GM18907 (cell line): ENCODE measurements at regions not wholly inside any gene's neighbourhood (a gene's known extent, or its start where the extent isn't known, plus 50 kb on each side); places are given as distances from the start of the nearest gene placed in this dataset.
A peak's percentile ranks its signal among the peaks of the same experiment; 100 is the strongest.
"Not testable (repeated sequence)": the region's sequence is repeated elsewhere in the genome, so short reads cannot be mapped to it uniquely, and the experiment has no call there.

ENCODE experiments used
- ATAC-seq: cut with Tn5 transposase; IDR thresholded peaks from one replicate; pipeline ENCODE4 v1.9.1; 2021; ENCODE audit warnings: mild to moderate bottlenecking, moderate library complexity; ENCODE audit not compliant: unreplicated experiment

DNA sequence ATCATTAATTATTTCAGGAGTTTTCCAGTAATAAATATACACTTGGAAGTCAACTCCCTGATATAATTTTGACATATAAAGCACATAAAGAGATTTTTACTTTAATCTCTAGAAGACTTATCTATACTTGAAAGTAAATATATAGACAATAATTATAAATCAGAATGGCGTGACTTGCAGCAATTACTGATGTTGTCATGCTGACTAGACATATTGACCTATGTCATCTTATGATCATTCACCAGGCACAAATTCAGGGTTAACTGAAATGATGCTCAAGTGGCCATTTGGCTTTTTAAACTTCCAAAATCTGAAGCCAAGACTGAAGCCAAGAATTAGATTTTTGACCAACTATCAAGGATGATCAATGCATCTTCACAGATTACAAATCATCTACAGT lies 192.2 kb downstream of the MCHR2 start:
- ATAC-seq = no peak

DNA sequence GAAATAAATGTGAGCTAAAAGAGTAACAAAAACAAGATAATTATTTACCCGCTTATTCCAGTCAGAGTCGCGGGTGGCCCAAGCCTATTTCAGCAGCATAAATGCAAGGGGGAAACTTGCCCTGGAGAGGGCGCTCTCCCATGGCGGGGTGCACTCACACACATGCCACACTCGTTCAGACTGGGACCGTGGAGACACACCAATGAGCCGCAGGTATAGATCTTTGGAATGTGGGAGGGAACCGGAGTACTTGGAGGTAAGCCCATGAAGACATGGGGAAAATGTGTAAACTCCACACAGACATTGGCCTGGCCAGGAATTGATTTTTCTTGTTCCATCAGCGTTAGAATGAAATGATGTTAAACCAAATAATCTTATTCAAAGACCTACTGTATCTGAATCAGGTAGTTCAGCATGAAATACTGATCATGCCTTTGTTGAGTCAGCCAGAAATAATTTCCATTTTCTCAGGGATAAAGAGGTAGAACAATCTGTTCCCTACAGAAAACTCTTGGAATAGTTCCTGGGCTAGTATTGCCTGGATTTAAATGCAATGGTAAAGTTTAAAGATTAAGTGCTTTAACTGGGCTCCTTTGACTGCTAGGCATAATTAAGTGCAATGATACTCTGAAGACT lies 191.5 kb downstream of the MCHR2 start:
- ATAC-seq = no peak

DNA sequence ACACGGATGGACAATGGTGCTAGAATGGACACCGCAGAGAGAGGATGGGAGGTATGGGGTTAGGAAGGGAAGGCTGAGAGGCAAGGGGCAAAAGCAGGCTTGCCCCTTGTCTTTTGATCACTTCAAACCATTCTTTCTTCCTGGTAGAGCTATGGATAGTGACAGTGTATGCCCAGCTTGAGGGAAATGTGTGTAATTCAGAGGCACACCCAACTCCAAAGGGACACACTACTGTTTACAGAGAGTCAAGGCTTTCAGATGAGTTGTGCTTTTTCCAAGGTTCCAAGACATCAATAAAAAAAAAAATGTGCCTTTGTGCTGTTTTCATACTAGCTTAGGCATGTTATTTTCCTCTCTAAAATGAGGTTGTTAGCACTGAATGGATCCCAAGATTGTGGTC lies 185.0 kb downstream of the MCHR2 start:
- ATAC-seq = no peak

DNA sequence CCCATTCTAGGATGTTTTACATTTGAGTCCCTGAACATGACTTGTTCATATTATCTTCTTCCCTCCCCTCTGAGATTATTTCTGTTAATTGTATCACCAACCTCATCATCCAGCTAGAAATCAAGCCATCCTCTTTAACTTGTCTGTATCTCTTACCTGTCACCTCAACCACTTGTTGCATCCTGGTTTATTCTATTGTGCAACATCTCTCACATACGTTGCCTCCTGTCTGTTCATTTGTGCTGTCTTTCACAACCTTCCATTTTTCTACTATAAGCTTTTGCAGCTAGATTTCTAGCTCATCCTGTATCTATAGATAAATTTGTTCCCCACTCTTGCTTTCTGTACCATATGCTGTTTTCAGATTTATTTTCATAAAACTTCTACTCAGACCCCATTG lies 183.7 kb downstream of the MCHR2 start:
- no peak for ATAC-seq

DNA sequence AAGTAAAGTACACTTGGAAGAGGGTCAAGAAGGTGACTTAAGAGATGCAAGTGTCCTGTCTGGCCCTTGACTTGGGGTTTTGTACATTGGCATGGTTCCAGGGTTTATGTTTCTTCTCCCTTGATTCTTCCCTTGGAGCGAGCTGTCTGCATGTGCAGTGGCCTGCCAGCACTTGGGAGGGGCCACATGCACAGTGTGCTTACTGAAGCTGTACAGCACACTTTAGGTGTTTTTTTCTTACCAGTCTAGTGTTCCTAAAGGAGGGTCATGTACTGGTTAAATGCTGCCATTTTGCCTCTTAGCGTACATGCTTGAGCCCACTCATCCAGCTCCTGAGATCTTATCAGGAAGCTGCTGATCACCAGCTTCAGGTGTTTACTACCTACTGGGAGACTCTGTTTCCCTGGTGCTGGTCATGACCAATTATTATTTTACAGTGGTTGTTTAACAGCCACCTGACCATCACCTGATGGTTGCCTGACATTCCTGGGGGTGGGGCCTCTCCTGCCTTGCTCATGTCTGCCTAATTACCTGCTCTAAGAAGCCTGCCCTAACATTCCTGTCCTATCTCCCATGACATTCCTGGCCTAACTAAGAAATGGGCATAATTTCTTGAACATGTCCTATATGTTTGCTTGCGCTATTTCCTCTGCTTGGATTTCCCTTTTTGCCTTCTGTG lies 182.9 kb downstream of the MCHR2 start:
- ATAC-seq = no peak

DNA sequence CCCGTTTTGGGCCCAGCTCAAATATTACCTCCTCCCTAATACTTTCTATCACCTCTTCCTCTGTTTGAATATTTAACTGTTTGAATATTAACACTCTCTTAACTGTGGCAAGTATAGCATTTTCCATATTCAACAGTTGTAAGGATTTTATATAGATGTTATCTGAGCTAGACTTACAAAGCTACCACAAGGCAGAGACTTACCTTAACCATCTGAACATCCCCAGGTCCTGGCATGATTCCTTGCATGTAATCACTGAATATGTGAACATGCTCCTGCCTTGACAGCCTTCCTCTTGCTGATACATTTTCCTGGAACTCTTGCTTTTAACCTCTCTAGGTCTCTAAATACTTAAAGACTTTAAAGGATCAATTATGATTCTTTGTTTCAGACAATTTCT lies 182.4 kb downstream of the MCHR2 start:
- ATAC-seq = no peak

DNA sequence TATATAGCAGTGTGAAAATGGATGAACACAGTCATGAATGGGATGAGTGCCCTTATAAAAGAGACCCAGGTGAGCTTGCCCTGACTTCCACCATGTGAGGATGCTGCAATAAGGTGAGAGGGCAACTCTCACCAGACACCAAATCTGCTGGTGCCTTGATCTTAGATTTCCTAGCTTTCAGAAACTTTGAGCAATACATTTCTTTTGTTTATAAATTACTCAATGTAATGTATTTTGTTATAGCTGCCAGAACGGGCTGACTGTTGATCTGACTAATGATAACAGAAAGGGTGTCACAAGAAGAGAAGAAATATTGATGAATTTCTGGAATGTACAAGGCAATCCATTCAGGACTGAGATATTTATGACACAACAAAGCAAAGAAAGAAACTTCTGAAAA lies 180.5 kb downstream of the MCHR2 start:
- ATAC-seq = no peak

DNA sequence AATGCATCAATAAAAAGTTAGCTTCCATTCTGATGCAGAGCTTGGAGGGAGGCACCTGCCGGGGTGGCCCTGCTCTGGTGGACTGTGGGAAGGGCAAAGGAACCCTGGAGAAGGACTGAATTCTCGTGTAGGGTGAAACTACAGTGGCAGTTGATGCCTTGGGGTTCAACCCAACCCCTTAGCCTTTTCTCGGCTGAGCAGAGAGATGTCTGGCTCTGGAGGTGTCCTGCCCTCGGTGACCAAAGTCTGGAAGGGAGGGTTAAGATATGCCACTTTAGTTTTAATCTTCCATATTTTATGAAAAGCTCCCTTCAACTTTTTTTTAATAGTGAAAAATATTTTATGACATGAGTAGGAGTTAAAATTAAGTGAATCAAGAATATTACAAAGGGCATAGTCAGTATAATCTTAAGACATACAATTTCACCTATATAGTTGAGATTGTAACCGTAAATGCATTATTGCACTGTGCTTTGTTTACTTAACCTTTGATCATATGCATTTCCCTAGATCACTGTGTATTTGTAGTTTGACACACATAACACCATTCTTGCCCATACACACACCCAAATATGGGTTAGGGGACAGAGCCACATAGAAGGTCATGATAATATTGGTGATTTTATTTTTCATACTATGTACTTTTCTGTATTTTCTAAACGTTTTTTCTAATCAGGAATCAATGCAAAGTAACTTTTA lies 179.6 kb downstream of the MCHR2 start:
- no peak for ATAC-seq

DNA sequence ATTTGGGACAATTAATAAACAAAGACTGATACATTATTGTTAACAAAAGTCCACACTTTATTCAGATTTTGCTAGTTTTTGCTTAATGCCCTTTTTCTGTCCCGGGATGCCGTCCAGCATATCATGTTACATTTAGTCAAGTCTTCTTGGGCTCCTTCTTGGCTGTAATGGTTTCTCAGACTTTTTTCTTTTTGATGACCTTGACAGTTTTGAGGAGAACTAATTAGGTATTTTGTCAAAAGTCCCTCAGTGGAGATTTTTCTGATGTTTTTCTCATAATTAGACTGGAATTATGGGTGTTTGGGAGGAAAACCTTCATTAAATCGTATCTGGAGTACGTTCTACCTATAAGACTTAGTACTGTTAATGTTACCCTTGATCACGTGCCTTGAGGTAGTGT lies 177.2 kb downstream of the MCHR2 start:
- no peak for ATAC-seq

DNA sequence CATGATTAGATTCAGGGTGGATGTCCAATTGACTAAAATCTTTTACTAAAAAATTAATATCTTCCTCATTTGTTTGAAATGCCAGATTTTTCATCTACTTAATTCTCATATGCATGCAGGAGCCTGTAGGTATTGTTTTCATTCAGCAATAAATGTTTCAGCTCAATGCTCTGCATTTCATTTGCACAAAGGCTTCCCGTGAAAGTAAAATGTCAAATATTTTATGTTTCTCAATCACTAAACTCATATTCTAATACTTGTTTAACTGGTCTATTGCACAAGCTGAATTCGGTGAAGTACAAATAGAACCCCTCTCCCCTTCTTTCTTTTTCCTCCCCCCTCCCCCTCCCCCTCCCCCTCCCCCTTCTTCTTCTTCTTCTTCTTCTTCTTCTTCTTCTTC lies 175.9 kb downstream of the MCHR2 start:
- ATAC-seq = no peak

DNA sequence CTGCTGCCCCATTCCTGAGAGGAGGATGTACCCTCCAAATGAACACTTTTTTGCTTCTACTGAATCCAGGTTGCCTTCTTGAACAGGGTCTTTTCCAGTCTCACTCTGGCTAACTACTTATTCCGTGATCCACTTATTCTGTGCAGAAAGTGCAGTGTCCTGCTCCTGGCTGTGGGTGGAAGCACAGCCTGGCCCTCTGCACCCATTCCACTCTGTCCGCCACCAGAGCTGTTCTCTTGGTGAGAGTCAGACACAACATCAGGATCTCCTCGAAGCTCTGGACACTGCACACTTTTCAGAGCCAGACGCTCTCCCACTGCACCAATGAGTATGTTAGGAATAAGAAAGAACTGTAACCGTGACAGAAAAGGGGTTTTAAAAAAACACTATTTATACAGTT lies 174.2 kb downstream of the MCHR2 start:
- no peak for ATAC-seq

DNA sequence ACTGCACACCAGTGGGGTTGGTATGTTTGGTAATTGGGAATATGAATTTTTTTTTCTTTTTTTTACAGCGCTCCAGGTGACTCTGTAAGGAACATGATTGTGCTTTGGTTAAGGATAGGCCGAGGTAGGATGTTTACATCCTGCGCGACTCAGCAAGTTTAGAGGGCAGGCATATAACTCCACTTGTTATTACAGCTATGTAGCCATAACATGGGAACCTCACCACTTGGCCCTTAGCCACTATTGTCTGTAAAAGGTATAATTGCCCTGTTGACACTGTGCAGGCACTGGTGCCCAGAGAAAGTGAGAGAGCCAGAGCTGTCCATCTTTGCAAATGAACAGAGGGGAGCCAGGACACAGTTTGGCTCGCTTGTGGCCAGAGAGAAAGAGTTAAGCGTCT lies 172.9 kb downstream of the MCHR2 start:
- no peak for ATAC-seq

DNA sequence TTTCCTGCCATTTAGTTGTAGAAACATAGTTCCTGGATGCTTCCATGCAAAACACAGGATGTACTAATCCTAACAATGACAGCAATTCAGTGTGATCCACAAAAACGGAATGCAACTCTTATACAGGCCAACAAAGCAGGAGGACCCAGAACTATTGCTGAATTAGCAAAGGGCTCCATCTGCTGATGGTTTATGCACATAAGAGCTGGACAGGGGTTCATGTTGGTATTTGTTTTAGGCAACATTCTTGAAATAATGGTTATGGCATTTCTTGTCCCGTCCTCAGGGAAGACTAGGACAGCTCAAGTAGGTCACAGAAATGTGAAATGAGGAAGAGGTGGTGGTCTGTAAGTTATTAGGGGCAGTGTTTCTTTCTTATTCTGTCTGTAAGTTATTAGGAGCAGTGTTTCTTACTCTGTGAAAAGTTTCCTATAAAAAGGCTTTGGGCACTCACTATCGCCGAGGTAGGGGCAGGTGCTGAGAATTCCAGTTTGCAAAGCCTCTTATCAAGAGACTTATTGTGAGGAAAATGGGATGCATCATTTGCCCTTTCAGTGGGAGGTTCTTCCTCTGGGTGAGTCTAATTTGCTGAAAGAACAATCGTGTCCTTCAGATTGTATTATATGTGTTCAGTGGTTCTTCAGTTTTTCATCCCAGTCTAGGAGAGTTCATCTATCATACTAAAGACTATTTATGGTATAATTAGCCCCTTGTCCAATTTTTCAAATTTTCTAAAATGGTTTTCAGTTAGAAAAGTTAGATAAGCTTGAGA lies 171.1 kb downstream of the MCHR2 start:
- ATAC-seq = peak; percentile 78

DNA sequence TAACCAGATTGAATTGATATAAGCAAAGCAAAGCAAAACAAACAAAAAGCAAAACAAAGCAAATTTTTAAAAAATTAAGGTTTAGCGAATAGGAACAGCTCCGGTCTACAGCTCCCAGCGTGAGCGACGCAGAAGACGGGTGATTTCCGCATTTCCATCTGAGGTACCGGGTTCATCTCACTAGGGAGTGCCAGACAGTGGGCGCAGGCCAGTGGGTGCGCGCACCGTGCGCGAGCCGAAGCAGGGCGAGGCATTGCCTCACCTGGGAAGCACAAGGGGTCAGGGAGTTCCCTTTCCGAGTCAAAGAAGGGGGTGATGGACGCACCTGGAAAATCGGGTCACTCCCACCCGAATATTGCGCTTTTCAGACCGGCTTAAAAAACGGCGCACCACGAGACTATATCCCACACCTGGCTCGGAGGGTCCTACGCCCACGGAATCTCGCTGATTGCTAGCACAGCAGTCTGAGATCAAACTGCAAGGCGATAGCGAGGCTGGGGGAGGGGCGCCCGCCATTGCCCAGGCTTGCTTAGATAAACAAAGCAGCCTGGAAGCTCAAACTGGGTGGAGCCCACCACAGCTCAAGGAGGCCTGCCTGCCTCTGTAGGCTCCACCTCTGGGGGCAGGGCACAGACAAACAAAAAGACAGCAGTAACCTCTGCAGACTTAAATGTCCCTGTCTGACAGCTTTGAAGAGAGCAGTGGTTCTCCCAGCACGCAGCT lies 170.3 kb downstream of the MCHR2 start:
- ATAC-seq = not testable (repeated sequence)

DNA sequence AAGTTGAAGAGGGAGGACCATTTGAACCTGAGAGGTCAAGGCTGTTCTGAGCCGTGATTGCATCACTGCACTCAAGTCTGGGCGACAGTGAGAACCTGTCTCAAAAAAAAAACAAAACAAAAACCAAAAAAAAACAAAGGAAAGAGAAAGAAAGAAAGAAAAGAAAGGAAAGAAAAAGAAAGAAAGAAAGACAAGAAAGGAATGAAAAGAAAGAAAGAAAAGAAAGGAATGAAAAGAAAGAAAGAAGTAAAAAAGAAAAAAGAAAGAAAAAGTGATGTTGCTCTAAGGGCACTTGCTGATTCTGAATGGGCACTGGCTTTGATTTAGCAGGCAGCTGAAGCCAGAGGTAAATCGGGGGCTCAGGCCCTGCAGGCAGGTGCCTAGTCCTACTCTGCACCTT lies 161.0 kb downstream of the MCHR2 start:
- ATAC-seq = no peak

DNA sequence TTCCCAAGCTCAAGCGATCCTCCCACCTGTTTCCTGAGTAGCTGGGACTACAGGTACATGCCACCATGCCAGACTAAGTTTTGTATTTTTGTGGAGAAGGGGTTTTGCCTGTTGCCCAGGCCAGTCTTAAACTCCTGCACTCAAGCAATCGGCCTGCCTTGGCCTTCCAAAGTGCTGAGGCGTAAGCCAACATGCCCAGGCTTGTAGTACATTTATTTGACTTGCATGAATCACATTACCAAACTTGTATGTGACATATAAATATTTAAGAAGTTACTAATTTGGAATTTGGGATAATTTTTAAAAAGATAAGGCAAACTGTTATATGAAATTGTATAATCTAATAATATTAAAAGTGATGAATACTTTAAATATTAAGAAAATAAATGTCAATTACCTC lies 157.6 kb downstream of the MCHR2 start:
- no peak for ATAC-seq

DNA sequence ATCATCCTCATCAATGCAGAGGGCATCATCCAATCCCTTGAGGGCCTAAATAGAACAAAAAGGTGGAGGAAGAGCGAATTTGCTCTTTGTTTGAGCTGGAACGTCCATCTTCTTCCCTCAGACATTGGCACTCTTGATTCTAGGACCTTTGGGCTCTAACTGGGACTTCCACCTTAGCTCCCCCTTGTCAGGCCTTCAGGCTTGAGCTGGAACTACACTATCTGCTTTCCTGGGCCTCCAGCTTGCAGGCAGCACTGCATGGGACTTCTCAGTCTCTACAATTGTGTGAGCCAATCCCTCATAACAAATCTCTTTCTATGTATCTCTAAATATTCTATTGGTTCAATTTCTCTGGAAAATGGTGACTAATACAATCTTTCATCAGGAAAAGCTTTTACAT lies 155.4 kb downstream of the MCHR2 start:
- peak; percentile 43 for ATAC-seq

DNA sequence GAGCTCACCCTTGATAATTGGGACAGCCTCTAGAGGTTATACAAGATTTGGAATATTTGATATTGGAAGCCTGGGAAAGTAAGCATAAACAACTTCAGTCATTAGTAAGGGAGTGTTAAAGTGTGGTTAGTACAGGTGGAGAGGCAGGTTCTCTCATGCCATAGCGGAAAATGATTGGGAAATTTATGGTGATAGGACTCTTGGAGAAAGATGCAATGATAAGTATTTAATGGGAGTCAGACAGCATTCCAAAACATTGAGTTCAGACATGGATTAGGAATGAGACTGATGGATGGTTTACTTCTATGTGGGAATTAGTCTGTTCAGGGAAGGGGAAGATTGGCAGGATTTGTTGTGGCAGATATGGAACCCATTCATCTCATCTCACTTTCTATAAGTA lies 152.7 kb downstream of the MCHR2 start:
- ATAC-seq = no peak

DNA sequence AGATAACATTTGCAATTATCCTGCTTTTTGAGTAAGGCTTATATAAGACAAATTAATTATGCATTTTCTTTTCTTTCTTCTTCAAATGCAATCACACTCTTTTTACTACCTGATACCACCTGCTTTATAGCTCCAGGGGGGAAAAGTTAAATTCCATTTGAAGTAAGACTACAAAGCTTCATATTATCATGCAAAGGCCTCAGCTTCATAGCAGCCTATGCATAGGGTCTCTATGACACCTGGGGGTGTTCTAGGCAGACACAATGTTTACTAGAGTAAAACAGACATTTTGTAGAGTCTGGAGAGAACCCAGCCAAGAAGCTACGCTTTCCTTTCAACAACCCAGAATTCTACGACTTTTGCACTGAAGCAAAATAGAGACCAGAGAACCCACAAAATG lies 148.0 kb downstream of the MCHR2 start:
- ATAC-seq = no peak

DNA sequence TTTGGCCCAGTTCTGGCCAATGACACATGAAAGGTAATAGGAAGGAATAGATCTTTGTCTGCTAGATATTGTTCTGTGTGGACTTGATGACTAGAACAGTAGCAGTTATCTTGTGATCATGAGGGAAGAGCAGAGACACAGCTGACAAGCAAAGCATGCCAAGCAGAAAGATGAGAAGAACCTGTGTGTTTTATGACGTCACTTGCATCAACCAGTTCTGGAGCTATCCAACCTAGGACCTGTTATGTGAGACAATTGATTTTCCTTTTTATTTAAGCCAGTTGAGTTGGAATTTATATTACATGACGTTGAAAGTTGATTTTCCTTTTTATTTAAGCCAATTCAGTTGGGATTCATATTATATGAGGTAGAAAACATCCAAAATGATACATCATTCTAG lies 143.2 kb downstream of the MCHR2 start:
- no peak for ATAC-seq

DNA sequence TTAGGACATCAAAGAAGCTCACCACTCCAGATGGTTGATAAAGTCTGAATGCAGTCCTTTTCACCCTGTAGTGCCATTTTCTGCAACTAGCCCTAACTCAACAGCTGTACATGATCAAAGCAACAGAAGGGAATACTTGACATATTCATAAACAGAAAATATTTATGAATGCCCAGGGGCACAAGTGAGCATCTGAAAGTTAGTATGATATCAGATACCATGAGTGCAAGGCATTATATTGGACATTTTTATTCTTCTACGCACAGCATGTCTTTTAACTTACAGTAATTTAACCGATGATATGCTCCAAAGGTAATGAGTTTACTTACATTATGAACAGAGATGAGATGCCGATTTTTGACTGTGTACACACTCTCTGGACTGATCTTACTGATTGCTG lies 142.0 kb downstream of the MCHR2 start:
- ATAC-seq = no peak
